CD4-positive, alpha-beta T cell treated with Interleukin-21 for 1 hour (primary cell): ENCODE measurements at regions not wholly inside any gene's neighbourhood (a gene's known extent, or its start where the extent isn't known, plus 50 kb on each side); places are given as distances from the start of the nearest gene placed in this dataset.

Experiments used
- DNase-seq: peaks from one replicate; pipeline ENCODE4 v3.0.0-alpha.2; 2020

- no peak for DNase-seq
Measured at GRCh38 chr11:32323814-32324130, 111.6 kb downstream of the WT1 start.

GRCh38 chr11:32325187-32325586 lies 110.2 kb downstream of the WT1 start:
- no peak for DNase-seq

- no peak for DNase-seq
Measured at GRCh38 chr11:32325725-32326124, 109.6 kb downstream of the WT1 start.

- DNase-seq, result no peak
Measured at GRCh38 chr11:32326522-32326921, 108.8 kb downstream of the WT1 start.

GRCh38 chr11:32328392-32328791 lies 106.9 kb downstream of the WT1 start:
- no peak for DNase-seq

- no peak for DNase-seq
Measured at GRCh38 chr11:32331098-32331497, 104.2 kb downstream of the WT1 start.

GRCh38 chr11:32331792-32332191 lies 103.5 kb downstream of the WT1 start:
- DNase-seq, result no peak

- no peak for DNase-seq
Measured at GRCh38 chr11:32332990-32333319, 102.4 kb downstream of the WT1 start.

GRCh38 chr11:32333320-32333991 lies 101.9 kb downstream of the WT1 start:
- no peak for DNase-seq

- DNase-seq, result no peak
Measured at GRCh38 chr11:32334822-32335221, 100.5 kb downstream of the WT1 start.
